HEK293 (cell line): ENCODE measurements at regions not wholly inside any gene's neighbourhood (a gene's known extent, or its start where the extent isn't known, plus 50 kb on each side); places are given as distances from the start of the nearest gene placed in this dataset.

Experiments
- CTCF ChIA-PET: fragments of 350-600 bp; formaldehyde crosslinking; extraction: SDS; loops from one replicate; lab custom pipeline; 2021; ENCODE audit warnings: antibody characterized with exemption; lab: Yijun Ruan, JAX
- POLR2A ChIA-PET: fragments of 300-600 bp; formaldehyde crosslinking; extraction: SDS; loops from one replicate; lab custom pipeline; 2020; ENCODE audit warnings: antibody characterized with exemption, inconsistent platforms; lab: Yijun Ruan, JAX
- H3K27ac ChIP-seq: fragments of 200-500 bp; sonication (Bioruptor generic); 2 replicates; pipeline ENCODE4 v1.5.1; 2014; ENCODE audit warnings: low read depth, low read length, control low read depth, inconsistent platforms; ENCODE audit errors: extremely low read depth
- H3K36me3 ChIP-seq, 2 experiments: fragments of 200-500 bp in 1 of 2; sonication (Bioruptor generic) in 1 of 2; 1 replicate in 1 of 2; 2 replicates in 1 of 2; pipeline ENCODE4 v1.5.1; 2014 to 2017; ENCODE audit warnings: inconsistent platforms in 2 of 2, low read length in 2 of 2; ENCODE audit not compliant: control insufficient read depth in 2 of 2, insufficient read depth in 1 of 2
- H3K4me1 ChIP-seq: fragments of 200-500 bp; sonication (Bioruptor generic); 2 replicates; pipeline ENCODE4 v1.5.1; 2014; ENCODE audit warnings: mild to moderate bottlenecking, low read length, inconsistent platforms; ENCODE audit not compliant: control insufficient read depth, insufficient read depth
- H3K4me3 ChIP-seq: 2 replicates; pipeline ENCODE4 v1.5.1; 2011; ENCODE audit warnings: low read depth, mild to moderate bottlenecking, control low read depth, low read length, moderate library complexity
- H3K9me3 ChIP-seq: fragments of 200-500 bp; sonication (Bioruptor generic); 2 replicates; pipeline ENCODE4 v1.5.1; 2014; ENCODE audit warnings: low read depth, low read length, inconsistent platforms; ENCODE audit not compliant: control insufficient read depth, insufficient read depth
- BCL11A ChIP-seq: fragments of 450-650 bp; formaldehyde crosslinking; IDR thresholded peaks from 2 replicates; pipeline ENCODE4 v1.5.1; 2016; ENCODE audit warnings: low read depth, missing biosample characterization, missing genetic modification characterization
- EGR2 ChIP-seq: fragments of 450-650 bp; formaldehyde crosslinking; IDR thresholded peaks from 2 replicates; pipeline ENCODE4 v1.5.1; 2016; ENCODE audit warnings: low read depth, missing biosample characterization, missing genetic modification characterization
- HOXD13 ChIP-seq: sonication (generic); formaldehyde crosslinking; IDR thresholded peaks from 2 replicates; pipeline ENCODE4 v1.8.0; 2022; ENCODE audit warnings: missing genetic modification reagents, borderline replicate concordance
- KLF10 ChIP-seq: fragments of 450-650 bp; IDR thresholded peaks from 2 replicates; pipeline ENCODE4 v1.5.1; 2018; ENCODE audit warnings: missing biosample characterization, mild to moderate bottlenecking, missing genetic modification characterization
- PRDM10 ChIP-seq: fragments of 450-650 bp; formaldehyde crosslinking; IDR thresholded peaks from 2 replicates; pipeline ENCODE4 v1.5.1; 2016; ENCODE audit warnings: missing biosample characterization, missing genetic modification characterization
- SP2 ChIP-seq: fragments of 450-650 bp; formaldehyde crosslinking; IDR thresholded peaks from 2 replicates; pipeline ENCODE4 v1.5.1; 2016; ENCODE audit warnings: missing biosample characterization, missing genetic modification characterization
- SP3 ChIP-seq: fragments of 450-650 bp; formaldehyde crosslinking; IDR thresholded peaks from 2 replicates; pipeline ENCODE4 v1.5.1; 2016; ENCODE audit warnings: missing biosample characterization, missing genetic modification characterization
- ZBTB1 ChIP-seq: fragments of 450-650 bp; formaldehyde crosslinking; IDR thresholded peaks from 2 replicates; pipeline ENCODE4 v1.5.1; 2016; ENCODE audit warnings: missing biosample characterization, missing genetic modification characterization
- ZBTB17 ChIP-seq: fragments of 450-650 bp; formaldehyde crosslinking; IDR thresholded peaks from 2 replicates; pipeline ENCODE4 v1.5.1; 2016; ENCODE audit warnings: missing biosample characterization, missing genetic modification characterization
- ZFP3 ChIP-seq: fragments of 450-650 bp; formaldehyde crosslinking; IDR thresholded peaks from 2 replicates; pipeline ENCODE4 v1.5.1; 2016; ENCODE audit warnings: low read depth, missing biosample characterization, missing genetic modification characterization
- ZNF114 ChIP-seq: fragments of 450-650 bp; formaldehyde crosslinking; IDR thresholded peaks from 2 replicates; pipeline ENCODE4 v1.5.0; 2017; ENCODE audit warnings: missing biosample characterization, missing genetic modification characterization
- ZNF121 ChIP-seq: fragments of 450-650 bp; formaldehyde crosslinking; IDR thresholded peaks from 2 replicates; pipeline ENCODE4 v1.5.1; 2016; ENCODE audit warnings: missing biosample characterization, missing genetic modification characterization
- ZNF202 ChIP-seq: fragments of 450-650 bp; formaldehyde crosslinking; IDR thresholded peaks from 2 replicates; pipeline ENCODE4 v1.5.1; 2016; ENCODE audit warnings: missing biosample characterization, missing genetic modification characterization, borderline replicate concordance
- ZNF335 ChIP-seq: fragments of 450-650 bp; formaldehyde crosslinking; conservative IDR thresholded peaks from 2 replicates; pipeline ENCODE4 v1.5.1; 2016; ENCODE audit warnings: missing biosample characterization, missing genetic modification characterization
- ZNF398 ChIP-seq: fragments of 450-650 bp; formaldehyde crosslinking; IDR thresholded peaks from 2 replicates; pipeline ENCODE4 v1.5.1; 2017; ENCODE audit warnings: missing biosample characterization, missing genetic modification characterization
- ZNF629 ChIP-seq: fragments of 450-650 bp; formaldehyde crosslinking; IDR thresholded peaks from 2 replicates; pipeline ENCODE4 v1.5.1; 2017; ENCODE audit warnings: missing biosample characterization, missing genetic modification characterization
- ZSCAN23 ChIP-seq: fragments of 450-650 bp; formaldehyde crosslinking; IDR thresholded peaks from 2 replicates; pipeline ENCODE4 v1.5.1; 2016; ENCODE audit warnings: missing biosample characterization, missing genetic modification characterization

GRCh38 chr11:43577566-43578264 is 102.8 kb upstream of the HSD17B12 start:
- H3K4me1 ChIP-seq, result peaks cover 3% of the 10 kb centered on the region; the same call in 1 of the 2 replicates
- H3K4me3 ChIP-seq, result no peak overlapping the region
- H3K27ac ChIP-seq, result no peak overlapping the region
- no peaks in the 10 kb centered on the region for H3K9me3 ChIP-seq
- no peaks in the 10 kb centered on the region for H3K36me3 ChIP-seq
- ChIA-PET CTCF (interaction anchor here (0.7 to 6.1 kb wide), 7 partner anchors 11 to 274 kb away, joined by 3 to 49 read pairs (median 4); no protein-coding TSS in a partner anchor), POLR2A (interaction anchor here (0.6 to 1.7 kb wide), 2 partner anchors 219 to 517 kb away, joined by 3 to 5 read pairs; partner anchors contain the start of gene TTC17)
- no peak for TF ChIP-seq ZFP3 (tag by site-specific recombination)
- no peak for TF ChIP-seq ZNF114 (tag by site-specific recombination)
- TF ChIP-seq HOXD13 (CRISPR knock-in tag), result no peak
- TF ChIP-seq ZSCAN23 (tag by site-specific recombination), result no peak

DNA sequence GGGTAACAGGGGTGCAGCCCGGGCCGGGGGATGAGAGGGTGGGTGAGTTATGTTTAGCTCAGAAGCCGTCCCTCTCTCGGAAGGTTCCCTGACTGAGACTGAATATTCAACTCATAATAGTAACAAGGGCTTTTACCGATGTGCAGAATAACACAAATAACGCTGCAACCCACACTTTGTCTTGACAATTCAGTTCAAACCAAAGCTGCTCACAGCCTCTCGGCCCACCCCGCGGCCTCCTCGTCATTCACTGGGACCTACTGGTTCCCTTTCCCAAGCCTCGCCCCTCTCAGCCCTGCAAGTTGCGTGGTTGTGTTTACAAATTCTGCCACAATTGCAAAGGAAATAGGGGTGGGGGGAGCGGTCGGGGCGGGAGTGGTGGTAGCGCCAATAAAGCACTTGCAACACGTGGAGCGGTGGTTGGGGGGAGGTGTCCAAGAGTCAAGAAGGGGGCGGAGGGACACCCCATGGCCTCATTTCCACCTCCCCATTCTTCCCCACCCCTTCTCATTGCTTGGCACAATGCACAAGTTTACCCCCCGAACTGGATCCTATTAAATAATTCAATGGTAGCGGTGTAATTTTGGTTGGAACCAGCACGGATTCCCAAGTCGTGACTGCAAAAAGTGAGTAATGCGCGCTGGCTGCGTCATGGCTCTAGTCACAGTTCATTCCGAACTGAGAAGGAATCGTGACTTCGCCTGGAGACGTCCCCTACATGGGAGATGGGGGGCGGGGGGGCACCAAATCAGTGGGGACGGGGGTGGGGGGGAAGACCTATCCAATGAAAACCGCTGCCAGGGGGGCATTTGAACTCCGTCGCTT is 102.0 kb upstream of the HSD17B12 start:
- TF ChIP-seq ZNF398 (tag by site-specific recombination), result peak; percentile 49; the same call in 1 of the 2 replicates
- no peak for TF ChIP-seq ZBTB1 (tag by site-specific recombination)
- peak; percentile 3; the same call in 1 of the 2 replicates for TF ChIP-seq PRDM10
- peak; percentile 43; the same call in 1 of the 2 replicates for TF ChIP-seq ZNF629 (tag by site-specific recombination)
- no peak for TF ChIP-seq KLF10 (tag by site-specific recombination)
- TF ChIP-seq SP3 (tag by site-specific recombination), result 0 out of 2 replicates have a peak, but pooled peaks have one; percentile 22
- Histone ChIP-seq H3K27ac (no peak overlapping the region), H3K4me3 (peak overlapping the region; percentile 51), H3K4me1 (peaks cover 3% of the 10 kb centered on the region; the same call in 1 of the 2 replicates), H3K36me3 (no peaks in the 10 kb centered on the region), H3K9me3 (no peaks in the 10 kb centered on the region)
- ChIA-PET CTCF (interaction anchor here (0.7 to 6.1 kb wide), 2 partner anchors 12 to 216 kb away, joined by 3 to 49 read pairs; no protein-coding TSS in a partner anchor), POLR2A (interaction anchor here (0.6 to 0.8 kb wide), 2 partner anchors 10 to 516 kb away, joined by 3 read pairs; no protein-coding TSS in a partner anchor)

DNA sequence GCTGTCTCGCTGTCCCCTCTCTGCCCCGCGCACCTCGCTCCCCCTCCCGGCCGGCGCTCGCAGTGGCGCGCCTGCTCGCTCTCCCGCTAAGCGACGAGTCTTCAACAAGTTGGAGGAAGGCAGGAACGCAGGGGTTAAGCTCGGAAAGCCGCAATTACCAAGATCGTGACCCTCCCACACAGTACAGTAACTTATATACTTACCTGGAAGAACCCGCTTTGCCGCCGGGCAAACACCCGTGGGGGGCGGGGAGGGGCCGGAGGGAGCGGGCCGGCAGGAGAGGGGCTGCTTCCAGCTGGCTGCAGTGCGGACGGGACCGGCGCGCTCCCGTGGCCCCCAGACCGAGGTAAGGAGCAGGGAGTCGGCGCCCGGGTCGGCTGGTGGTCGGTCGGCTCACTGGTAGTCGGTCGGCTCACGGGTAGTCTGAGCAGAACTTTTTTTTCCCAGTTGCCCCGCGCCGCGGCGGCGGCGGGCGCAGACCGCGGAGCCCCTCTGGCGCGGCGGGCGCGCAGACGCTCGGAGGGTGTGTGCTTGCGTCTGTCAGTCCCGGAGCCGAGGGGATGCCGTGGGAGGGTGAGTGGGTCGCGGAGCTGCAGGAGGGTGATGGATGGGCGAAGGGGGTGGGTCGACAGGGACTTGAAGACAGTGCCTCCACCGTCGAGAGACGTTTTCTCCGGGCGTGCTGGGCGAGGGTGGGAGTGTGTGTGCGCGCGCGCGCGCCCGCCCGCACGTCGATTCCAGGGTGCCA is 101.2 kb upstream of the HSD17B12 start:
- Histone ChIP-seq H3K9me3 (no peaks in the 10 kb centered on the region), H3K36me3 (no peaks in the 10 kb centered on the region), H3K27ac (no peak overlapping the region), H3K4me3 (peak overlapping the region; percentile 51), H3K4me1 (peaks cover 3% of the 10 kb centered on the region; the same call in 1 of the 2 replicates)
- POLR2A ChIA-PET, result interaction anchor here (0.6 to 0.8 kb wide), 2 partner anchors 10 to 152 kb away, joined by 3 read pairs; no protein-coding TSS in a partner anchor
- CTCF ChIA-PET, result interaction anchor here (0.5 to 6.1 kb wide), 2 partner anchors 13 to 250 kb away, joined by 5 to 49 read pairs; no protein-coding TSS in a partner anchor
- TF ChIP-seq ZNF121 (no peak), PRDM10 (peak; percentile 91; the same call in 1 of the 2 replicates), ZNF335 (peak; percentile 77), BCL11A (tag by site-specific recombination) (no peak), SP2 (tag by site-specific recombination) (peak; percentile 72), EGR2 (peak; percentile 90), ZBTB17 (tag by site-specific recombination) (peak; percentile 24; the same call in 1 of the 2 replicates), ZNF202 (tag by site-specific recombination) (no peak)
